Medulla oblongata (tissue), 1 donor: ENCODE measurements at regions not wholly inside any gene's neighbourhood (a gene's known extent, or its start where the extent isn't known, plus 50 kb on each side); places are given as distances from the start of the nearest gene placed in this dataset.

Experiments
- DNase-seq: peaks from one replicate; pipeline ENCODE4 v3.0.0-alpha.2; 2015; ENCODE audit errors: extremely low spot score

DNA sequence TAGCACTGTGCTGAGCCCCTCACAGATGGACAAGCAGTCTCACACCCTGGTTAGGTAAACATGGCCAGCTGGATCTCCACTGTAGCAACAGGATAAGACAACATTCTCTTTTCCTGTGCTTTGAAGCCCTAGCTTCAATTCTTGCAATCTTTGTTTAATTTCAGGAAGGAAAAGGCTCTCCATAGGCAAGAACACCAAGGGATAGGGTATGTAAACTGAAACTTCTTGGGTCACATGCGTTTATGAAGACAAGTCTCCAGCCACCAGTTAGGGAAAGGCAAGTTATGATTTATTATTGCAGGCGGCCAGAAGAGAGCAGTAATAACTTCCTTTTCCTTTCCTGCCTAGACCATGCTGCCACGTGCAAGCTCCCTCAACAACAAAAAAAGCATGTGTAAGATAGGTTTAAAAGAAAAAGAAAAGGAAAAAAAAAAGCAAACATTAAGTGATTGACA, 50.1 kb upstream of the POU5F2 start:
- DNase-seq: no peak
